Central memory CD8-positive, alpha-beta T cell (primary cell): ENCODE measurements at regions not wholly inside any gene's neighbourhood (a gene's known extent, or its start where the extent isn't known, plus 50 kb on each side); places are given as distances from the start of the nearest gene placed in this dataset.
"Not testable (repeated sequence)": the region's sequence is repeated elsewhere in the genome, so short reads cannot be mapped to it uniquely, and the experiment has no call there.

ENCODE experiments used
- ATAC-seq: fragments of 150-1000 bp; cut with Tn5 transposase; replicated peaks from 2 replicates; pipeline ENCODE4 v1.10.0; 2022; ENCODE audit warnings: mild to moderate bottlenecking, moderate FRiP score, moderate number of reproducible peaks; ENCODE audit not compliant: poor library complexity, severe bottlenecking; ENCODE audit errors: extremely low read depth
- DNase-seq, 2 donors: peaks; one replicate each; pipeline ENCODE4 v3.0.0; 2021; ENCODE audit warnings: low spot score in 2 of 2
- H3K27ac Mint-ChIP-seq: one replicate; pipeline ENCODE4 v1.8.0; 2022; ENCODE audit warnings: low read depth, mild to moderate bottlenecking, moderate library complexity, mixed read lengths
- H3K27me3 Mint-ChIP-seq: one replicate; pipeline ENCODE4 v1.8.0; 2022; ENCODE audit warnings: mixed read lengths
- H3K36me3 Mint-ChIP-seq: one replicate; pipeline ENCODE4 v1.8.0; 2022; ENCODE audit warnings: mild to moderate bottlenecking, moderate library complexity, mixed read lengths; ENCODE audit not compliant: insufficient read depth
- H3K4me1 Mint-ChIP-seq: one replicate; pipeline ENCODE4 v1.8.0; 2022; ENCODE audit warnings: mixed read lengths
- H3K4me3 Mint-ChIP-seq: one replicate; pipeline ENCODE4 v1.8.0; 2022; ENCODE audit warnings: mild to moderate bottlenecking, moderate library complexity, mixed read lengths
- H3K9me3 Mint-ChIP-seq: one replicate; pipeline ENCODE4 v1.8.0; 2022; ENCODE audit warnings: mixed read lengths

DNA sequence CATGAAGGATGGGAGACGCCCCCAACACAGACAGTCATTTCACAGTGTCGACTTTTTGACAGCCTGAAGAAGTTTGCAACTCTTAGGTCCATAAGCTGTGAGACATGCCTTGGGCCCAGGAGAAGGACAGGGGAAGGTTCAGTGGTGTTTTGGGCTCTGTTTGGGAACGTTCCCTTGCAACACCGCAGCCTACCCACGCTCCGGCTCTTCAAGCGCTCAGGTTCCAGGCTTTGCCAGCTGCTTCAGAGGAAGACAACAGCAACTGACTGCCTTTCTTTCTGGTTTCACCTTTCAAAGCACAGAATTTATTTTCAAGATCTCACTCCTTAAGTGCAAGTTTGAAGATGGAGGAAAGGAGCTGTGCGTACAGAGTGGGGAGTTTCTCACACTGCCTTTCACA is 575.8 kb upstream of the B3GAT1 start:
- ATAC-seq (no peak), DNase-seq (no peak)
- H3K4me3 Mint-ChIP-seq, result no peak overlapping the region
- no peaks in the 10 kb centered on the region for H3K9me3 Mint-ChIP-seq
- no peak overlapping the region for H3K27ac Mint-ChIP-seq
- peaks cover 68% of the 10 kb centered on the region for H3K27me3 Mint-ChIP-seq
- H3K36me3 Mint-ChIP-seq, result no peaks in the 10 kb centered on the region
- peaks cover 14% of the 10 kb centered on the region for H3K4me1 Mint-ChIP-seq

DNA sequence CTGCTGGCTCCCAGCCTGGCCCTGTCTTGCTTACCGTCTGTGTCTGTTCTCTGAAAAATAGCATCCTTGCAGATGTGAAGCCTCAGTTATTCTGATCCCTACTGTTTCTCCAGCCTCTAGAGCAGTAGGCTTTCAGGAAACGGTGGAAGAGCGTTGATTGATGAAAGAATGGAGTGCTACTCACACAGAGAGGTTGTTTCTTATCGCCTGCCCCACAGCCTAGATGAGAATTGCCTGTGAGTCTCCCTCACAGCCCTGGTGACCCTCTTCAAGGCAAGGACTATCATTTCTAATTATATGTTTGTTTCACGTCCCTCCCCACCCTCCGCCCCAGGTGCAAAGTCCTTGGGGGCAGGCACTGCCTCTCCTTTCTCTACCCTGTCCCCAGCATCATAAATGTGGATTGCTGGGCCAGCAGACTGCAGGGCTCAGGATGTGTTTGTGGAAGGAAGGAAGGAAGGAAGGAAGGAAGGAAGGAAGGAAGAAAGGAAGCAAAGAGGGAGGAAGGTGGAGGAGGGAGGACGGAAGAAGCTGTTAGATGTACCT is 575.3 kb upstream of the B3GAT1 start:
- Mint-ChIP-seq H3K27ac (no peak overlapping the region), H3K4me1 (peaks cover 14% of the 10 kb centered on the region), H3K27me3 (peaks cover 68% of the 10 kb centered on the region), H3K9me3 (no peaks in the 10 kb centered on the region), H3K36me3 (no peaks in the 10 kb centered on the region), H3K4me3 (no peak overlapping the region)
- no peak for DNase-seq
- ATAC-seq, result no peak

DNA sequence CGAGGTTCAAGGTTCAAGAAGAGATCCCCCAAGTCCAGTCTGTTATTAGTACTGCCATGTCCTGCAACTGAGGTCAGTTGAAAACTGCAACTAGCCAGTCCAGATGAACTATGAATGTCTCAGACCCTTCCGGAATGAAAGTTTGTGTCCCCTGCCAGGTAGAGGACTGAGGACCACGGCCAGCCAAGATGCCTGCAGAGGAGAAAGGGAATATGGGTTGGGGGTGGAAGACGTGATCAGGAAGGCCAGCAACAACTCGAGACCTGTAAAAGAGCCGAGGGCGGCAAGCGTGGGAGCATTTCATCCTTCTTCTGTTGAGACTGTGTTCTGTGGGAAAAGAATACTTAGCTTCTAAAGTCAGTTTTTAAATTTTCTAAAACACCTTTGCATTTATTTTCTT is 572.4 kb upstream of the B3GAT1 start:
- no peaks in the 10 kb centered on the region for H3K9me3 Mint-ChIP-seq
- H3K4me3 Mint-ChIP-seq, result no peak overlapping the region
- DNase-seq, result no peak
- peaks cover 2% of the 10 kb centered on the region for H3K36me3 Mint-ChIP-seq
- ATAC-seq, result no peak
- H3K27me3 Mint-ChIP-seq, result peaks cover 53% of the 10 kb centered on the region
- peaks cover 14% of the 10 kb centered on the region for H3K4me1 Mint-ChIP-seq
- H3K27ac Mint-ChIP-seq, result no peak overlapping the region

DNA sequence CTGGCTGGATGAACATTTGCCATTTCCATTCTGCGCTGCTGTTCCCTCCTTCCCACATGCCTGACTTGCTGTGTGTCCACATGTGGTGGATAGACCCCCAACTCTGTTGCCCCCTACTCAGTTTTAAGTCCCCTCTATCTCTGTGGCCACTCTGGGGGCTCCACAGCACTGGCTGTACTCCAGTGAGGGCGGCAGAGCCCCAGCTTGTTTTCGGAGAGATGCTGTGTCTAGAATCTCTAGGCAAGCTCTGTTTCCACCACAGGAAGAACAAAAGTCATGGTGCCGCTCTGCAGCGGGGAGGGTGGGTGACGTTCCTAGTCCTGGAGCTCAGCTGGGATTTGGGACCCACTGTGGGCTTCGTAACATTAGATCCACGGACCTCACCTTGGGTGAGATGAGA is 570.4 kb upstream of the B3GAT1 start:
- DNase-seq, H3K27ac Mint-ChIP-seq, H3K36me3 Mint-ChIP-seq, H3K4me3 Mint-ChIP-seq, ATAC-seq, H3K9me3 Mint-ChIP-seq: not testable (repeated sequence)
- H3K27me3 Mint-ChIP-seq, result peaks cover 52% of the 10 kb centered on the region
- H3K4me1 Mint-ChIP-seq, result peaks cover 14% of the 10 kb centered on the region

DNA sequence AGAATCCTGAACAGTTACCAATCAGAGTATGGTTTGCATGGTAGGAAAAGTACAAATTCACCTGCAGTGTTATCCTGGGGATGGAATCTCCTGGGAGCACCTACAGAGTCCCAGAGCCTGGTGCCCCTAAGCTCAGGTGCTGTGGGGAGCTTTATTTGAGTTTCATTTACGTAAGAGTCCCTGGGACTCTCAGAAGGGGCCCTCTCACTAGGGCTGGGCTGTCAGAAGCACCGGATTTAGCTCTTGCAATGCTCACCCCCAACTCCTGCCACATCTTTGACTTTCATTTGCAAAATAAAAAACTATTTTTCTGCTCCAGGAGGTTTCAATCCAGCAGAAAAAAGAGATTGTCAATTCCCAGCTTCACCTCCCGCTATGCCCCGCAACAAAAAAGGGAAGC is 569.8 kb upstream of the B3GAT1 start:
- H3K4me1 Mint-ChIP-seq, result peaks cover 14% of the 10 kb centered on the region
- ATAC-seq, result no peak
- DNase-seq, result no peak
- peaks cover 47% of the 10 kb centered on the region for H3K27me3 Mint-ChIP-seq
- peaks cover 2% of the 10 kb centered on the region for H3K36me3 Mint-ChIP-seq
- H3K9me3 Mint-ChIP-seq, result no peaks in the 10 kb centered on the region
- H3K27ac Mint-ChIP-seq, result no peak overlapping the region
- no peak overlapping the region for H3K4me3 Mint-ChIP-seq

DNA sequence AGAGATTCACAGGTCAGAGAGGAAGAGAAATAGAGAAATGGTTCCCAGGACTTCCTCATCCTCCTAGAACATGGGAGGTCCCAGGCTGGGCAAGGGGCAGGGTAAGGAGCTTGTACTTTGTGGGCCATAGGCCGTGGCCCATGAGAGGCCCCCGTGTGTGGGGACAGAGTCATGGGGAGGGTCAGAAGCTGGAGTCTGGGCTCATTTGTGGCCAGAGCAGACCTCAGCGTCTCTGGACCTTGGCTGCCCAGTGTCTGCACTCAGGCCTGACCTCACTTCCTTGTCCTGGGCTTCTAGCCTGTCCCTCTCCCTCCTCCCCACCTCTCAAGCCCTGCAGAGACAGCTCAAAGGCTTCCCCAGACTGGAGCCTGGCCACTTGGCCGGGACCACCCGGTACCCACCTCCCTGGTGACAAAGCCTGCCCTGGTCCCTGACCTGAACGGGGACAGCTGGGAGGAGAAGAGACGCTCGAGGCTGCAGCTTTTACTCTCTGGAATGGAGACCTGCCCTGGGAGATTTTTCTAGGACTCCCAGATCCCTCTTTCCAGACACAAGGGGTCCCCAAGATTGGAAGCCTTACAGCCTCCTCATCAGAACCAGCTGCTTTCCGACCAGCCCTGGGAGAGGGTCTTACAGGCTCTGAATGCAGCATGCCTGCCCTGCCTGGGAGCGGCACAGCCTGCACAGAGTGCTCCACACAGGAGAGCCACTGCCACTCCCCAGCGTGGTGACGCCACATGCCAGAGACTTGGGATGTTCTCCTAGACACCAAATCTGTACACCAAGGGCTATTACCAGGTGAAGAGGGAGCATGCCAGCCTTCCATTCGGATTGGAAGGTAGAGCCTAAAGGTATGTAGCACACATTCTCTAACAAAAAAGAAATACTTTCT is 569.0 kb upstream of the B3GAT1 start:
- peaks cover 14% of the 10 kb centered on the region for H3K4me1 Mint-ChIP-seq
- H3K36me3 Mint-ChIP-seq, result peaks cover 2% of the 10 kb centered on the region

DNA sequence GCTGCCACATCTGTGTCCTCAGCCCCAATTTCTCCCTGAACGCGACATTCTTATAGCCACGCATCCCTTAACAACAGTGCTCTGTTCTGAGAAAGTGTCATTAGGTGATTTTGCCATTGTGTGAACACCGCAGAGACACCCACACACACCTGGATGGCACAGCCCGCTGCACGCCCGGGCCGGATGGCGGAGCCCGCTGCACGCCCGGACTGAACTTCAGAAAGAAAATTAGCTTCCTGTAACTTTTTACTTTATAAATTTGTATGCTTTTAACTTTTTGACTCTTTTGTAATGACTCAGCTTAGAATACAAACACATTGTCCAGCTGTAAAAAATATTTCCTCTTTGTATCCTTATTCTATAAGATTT is 567.0 kb upstream of the B3GAT1 start:
- peaks cover 33% of the 10 kb centered on the region for H3K27me3 Mint-ChIP-seq
- H3K27ac Mint-ChIP-seq, result not testable (repeated sequence)

More for the DNA sequence above, 569.0 kb upstream of the B3GAT1 start:
- Mint-ChIP-seq H3K27ac (no peak overlapping the region), H3K4me3 (no peak overlapping the region), H3K9me3 (no peaks in the 10 kb centered on the region), H3K27me3 (peaks cover 47% of the 10 kb centered on the region)
- DNase-seq (no peak), ATAC-seq (no peak)

DNA sequence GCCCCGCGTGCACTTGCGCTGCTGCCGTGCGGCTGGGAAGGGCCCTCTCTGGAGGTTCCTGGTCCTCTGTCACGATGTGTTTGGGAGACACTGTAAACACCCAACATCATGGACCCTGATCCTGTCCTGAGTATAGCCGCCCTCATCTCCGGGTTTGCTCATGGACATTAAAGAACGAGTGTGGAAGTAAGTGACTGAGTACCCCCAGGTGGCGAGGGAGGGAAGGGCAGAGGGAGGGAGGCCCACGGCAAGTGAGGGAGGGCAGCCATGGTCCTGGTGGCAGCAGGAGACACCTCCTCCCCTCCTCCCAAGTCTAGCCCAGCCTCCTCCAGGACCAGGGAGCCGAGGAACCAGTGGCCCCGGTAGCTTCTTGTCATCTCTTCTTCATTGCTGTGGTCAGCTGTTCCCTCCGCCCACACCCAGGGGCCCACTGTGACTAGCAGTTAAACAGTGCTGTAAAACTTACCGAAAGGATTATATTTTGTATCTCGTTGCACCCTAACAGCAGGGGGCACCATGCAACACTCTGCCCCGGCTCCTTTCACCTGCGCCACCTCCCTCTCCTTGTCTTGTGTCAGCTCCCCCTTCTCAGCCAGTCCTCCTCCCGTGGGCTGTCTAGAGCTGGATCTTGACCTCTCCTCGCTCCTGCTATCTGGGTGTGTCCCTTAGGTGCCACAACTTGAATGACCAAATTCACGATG is 566.5 kb upstream of the B3GAT1 start:
- peaks cover 5% of the 10 kb centered on the region for H3K9me3 Mint-ChIP-seq
- H3K27ac Mint-ChIP-seq, result no peak overlapping the region
- H3K4me3 Mint-ChIP-seq, result no peak overlapping the region
- peaks cover 2% of the 10 kb centered on the region for H3K36me3 Mint-ChIP-seq
- peaks cover 28% of the 10 kb centered on the region for H3K27me3 Mint-ChIP-seq
- ATAC-seq, result no peak
- H3K4me1 Mint-ChIP-seq, result no peaks in the 10 kb centered on the region
- no peak for DNase-seq

More for the DNA sequence above, 567.0 kb upstream of the B3GAT1 start:
- not testable (repeated sequence) for DNase-seq, ATAC-seq, H3K4me1 Mint-ChIP-seq, H3K9me3 Mint-ChIP-seq, H3K4me3 Mint-ChIP-seq, H3K36me3 Mint-ChIP-seq

DNA sequence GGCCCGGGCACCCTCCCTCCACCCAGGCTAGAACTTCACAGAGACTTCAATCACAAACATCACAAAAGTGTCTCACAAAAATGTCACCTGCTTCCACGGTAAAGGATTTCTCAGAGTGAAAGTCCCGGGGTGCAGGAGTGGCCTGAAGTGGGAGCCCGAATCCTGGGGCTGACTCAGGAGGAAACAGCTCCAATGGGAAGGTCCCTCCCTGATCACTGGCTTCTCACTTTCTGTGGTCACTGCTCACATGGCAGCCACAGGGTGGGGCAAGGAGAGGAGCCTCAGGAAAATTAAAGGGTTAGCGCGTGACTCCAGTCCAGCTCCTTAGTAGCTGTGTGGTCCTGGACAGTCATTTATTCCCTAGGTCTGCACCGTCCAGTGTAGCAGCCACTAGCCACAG is 564.5 kb upstream of the B3GAT1 start:
- Mint-ChIP-seq H3K27ac (no peak overlapping the region), H3K9me3 (peaks cover 5% of the 10 kb centered on the region), H3K36me3 (peaks cover 2% of the 10 kb centered on the region), H3K4me3 (no peak overlapping the region), H3K4me1 (no peaks in the 10 kb centered on the region), H3K27me3 (peaks cover 30% of the 10 kb centered on the region)
- ATAC-seq, result no peak
- DNase-seq, result no peak

DNA sequence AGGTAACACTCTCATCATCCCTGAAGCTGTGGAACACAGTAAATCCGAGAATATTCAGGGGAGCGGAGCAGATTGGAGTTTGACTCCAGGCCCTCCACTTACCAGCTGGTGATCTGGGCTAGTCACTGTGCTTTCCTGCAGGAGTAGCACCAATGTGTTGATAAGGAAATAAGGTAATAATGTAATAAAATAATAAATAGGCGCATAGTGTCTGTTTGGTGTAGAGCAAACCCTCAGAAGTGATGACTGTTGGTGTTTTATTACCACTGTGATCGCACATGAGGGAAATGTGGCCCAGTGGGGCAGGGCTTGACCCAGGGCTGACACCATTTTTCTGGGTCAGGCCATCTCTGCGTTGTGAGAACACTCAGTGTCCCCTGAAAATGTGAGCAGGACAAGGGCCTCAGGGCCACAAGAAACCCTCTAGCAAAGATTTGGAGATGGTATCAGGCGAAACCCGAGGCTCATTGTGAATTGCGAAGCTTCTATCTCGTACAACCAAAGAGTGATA is 563.9 kb upstream of the B3GAT1 start:
- no peaks in the 10 kb centered on the region for H3K4me1 Mint-ChIP-seq
- peaks cover 5% of the 10 kb centered on the region for H3K9me3 Mint-ChIP-seq
- no peak overlapping the region for H3K27ac Mint-ChIP-seq
- peaks cover 32% of the 10 kb centered on the region for H3K27me3 Mint-ChIP-seq
- DNase-seq (no peak), ATAC-seq (no peak)
- no peaks in the 10 kb centered on the region for H3K36me3 Mint-ChIP-seq
- no peak overlapping the region for H3K4me3 Mint-ChIP-seq

DNA sequence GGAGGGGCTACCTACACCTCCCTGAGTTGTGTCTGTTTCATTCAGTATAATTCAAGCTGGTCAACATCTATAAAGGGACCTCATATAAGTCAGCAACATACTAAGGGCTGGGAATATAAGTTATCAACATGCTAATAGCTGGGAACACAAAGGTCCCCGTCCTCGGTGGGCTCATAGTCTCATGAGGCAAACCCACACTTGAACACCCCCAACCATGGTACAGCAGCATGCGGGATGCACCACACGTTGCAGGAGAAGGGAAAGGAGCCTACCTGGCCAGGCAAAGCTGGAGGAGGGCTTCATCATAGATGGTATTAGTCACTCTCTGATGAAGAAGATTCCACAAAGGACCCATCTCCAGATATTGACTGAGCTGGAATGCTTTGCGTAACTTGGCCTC is 561.8 kb upstream of the B3GAT1 start:
- Mint-ChIP-seq H3K4me1 (no peaks in the 10 kb centered on the region), H3K9me3 (peaks cover 5% of the 10 kb centered on the region), H3K4me3 (no peak overlapping the region), H3K36me3 (no peaks in the 10 kb centered on the region), H3K27ac (no peak overlapping the region), H3K27me3 (peaks cover 44% of the 10 kb centered on the region)
- DNase-seq, result no peak
- ATAC-seq, result no peak

DNA sequence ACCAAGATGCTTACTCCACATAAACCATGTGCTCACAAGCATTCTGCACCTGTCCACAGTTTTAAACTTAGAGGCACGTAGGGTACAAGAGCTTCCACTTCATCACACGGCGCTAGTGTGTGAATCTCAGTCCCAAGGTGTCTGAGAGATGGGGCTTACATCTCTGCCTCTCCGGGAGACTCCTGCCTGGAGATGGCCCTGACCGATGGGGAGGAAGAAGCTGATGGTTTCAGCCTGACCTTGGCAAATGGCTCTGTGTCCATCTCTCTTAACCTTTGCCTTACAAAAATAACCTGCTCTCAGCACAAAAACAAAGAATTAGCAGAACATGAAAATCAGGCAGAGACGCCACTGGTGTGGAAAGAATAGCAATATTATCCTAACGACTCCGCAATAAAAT is 559.3 kb upstream of the B3GAT1 start:
- DNase-seq, result no peak
- ATAC-seq, result no peak
- Mint-ChIP-seq H3K4me3 (no peak overlapping the region), H3K27ac (no peak overlapping the region), H3K9me3 (peaks cover 5% of the 10 kb centered on the region), H3K27me3 (peaks cover 49% of the 10 kb centered on the region), H3K36me3 (no peaks in the 10 kb centered on the region), H3K4me1 (no peaks in the 10 kb centered on the region)
